ENCODE measurements at regions not wholly inside any gene's neighbourhood (a gene's known extent, or its start where the extent isn't known, plus 50 kb on each side); places are given as distances from the start of the nearest gene placed in this dataset.

DNA sequence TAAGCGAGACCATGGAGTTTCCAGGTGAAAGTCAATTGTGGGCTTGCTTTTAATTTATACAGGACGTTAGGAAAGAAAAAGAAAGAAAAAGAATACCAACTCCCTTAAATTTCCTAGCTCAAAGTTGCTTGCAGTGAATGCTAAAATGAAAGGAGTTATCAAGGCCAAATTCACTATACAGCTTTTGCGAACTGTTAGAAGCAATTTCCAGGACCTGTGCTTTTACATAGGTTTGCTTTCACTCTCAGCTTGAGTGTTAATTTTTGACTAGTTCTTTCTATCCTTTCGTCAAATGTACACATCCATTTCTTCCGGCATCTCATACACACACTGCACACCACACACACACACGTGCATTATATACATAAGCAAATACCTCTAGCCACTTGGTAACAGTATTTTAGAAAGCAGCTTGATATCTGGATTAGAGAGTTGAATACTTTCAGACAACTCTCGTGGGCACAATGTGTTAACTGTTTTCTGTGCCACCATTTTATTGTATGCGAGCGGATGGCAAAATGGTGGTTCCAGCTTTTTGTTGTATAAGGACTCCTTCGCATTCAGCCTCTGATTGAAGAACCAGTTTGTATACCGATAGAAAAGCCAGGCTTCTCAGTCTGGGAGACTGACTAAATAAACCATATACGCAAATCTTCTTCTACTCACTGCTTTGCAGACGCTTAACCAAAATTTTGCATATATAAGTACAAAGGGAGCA is 381.8 kb downstream of the MTX2 start:
- 70% methylated on average over 13 of the region's 13 CpGs for WGBS
- Histone ChIP-seq H3K36me3 (ENCODE audit: control insufficient read depth in 4 of 4, insufficient read depth in 3 of 4, low read depth in 1 of 4, low read length in 3 of 4) (no peaks in the 10 kb centered on the region), H3K27ac (ENCODE audit: low read depth in 1 of 2, low read length in 2 of 2) (no peak overlapping the region)

More for the DNA sequence above, 381.8 kb downstream of the MTX2 start:
- DNase-seq (ENCODE audit: low spot score), result no peak
- Histone ChIP-seq H3K27me3 (ENCODE audit: control insufficient read depth in 4 of 4, insufficient read depth in 4 of 4, low read length in 3 of 4) (peaks cover 2 to 33% (median 12%) of the 10 kb centered on the region in 4 donors), H3K9ac (ENCODE audit: low read depth in 1 of 2, low read length in 2 of 2) (no peak overlapping the region), H3K4me1 (ENCODE audit: control insufficient read depth in 4 of 4, insufficient read depth in 4 of 4, low read length in 3 of 4) (no peaks in the 10 kb centered on the region), H3K9me3 (ENCODE audit: control insufficient read depth in 4 of 4, low read length in 3 of 4) (no peaks in the 10 kb centered on the region), H3K4me3 (ENCODE audit: low read depth in 1 of 3, low read length in 3 of 3) (no peak overlapping the region)
- TF ChIP-seq SP1 (IDR thresholded peaks at IDR 0.05) (no peak), EGR1 (IDR thresholded peaks at IDR 0.05; ENCODE audit: low read depth in 2 of 2) (no peak), YY1 (IDR thresholded peaks at IDR 0.05) (no peak), RAD21 (IDR thresholded peaks at IDR 0.05) (no peak), TAF1 (conservative IDR thresholded peaks at IDR 0.05) (no peak), GABPA (IDR thresholded peaks at IDR 0.05 in 1 of 2, conservative IDR thresholded peaks at IDR 0.05 in 1 of 2) (no peak), FOXA1 (IDR thresholded peaks at IDR 0.05) (no peak), JUND (IDR thresholded peaks at IDR 0.05) (no peak), HNF4A (conservative IDR thresholded peaks at IDR 0.05) (no peak), NR2F2 (IDR thresholded peaks at IDR 0.05) (no peak), RXRA (IDR thresholded peaks at IDR 0.05) (no peak)
- TF ChIP-seq, protein P1, sequence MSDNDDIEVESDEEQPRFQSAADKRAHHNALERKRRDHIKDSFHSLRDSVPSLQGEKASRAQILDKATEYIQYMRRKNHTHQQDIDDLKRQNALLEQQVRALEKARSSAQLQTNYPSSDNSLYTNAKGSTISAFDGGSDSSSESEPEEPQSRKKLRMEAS (IDR thresholded peaks at IDR 0.05), result no peak
- TF ChIP-seq, protein P2, sequence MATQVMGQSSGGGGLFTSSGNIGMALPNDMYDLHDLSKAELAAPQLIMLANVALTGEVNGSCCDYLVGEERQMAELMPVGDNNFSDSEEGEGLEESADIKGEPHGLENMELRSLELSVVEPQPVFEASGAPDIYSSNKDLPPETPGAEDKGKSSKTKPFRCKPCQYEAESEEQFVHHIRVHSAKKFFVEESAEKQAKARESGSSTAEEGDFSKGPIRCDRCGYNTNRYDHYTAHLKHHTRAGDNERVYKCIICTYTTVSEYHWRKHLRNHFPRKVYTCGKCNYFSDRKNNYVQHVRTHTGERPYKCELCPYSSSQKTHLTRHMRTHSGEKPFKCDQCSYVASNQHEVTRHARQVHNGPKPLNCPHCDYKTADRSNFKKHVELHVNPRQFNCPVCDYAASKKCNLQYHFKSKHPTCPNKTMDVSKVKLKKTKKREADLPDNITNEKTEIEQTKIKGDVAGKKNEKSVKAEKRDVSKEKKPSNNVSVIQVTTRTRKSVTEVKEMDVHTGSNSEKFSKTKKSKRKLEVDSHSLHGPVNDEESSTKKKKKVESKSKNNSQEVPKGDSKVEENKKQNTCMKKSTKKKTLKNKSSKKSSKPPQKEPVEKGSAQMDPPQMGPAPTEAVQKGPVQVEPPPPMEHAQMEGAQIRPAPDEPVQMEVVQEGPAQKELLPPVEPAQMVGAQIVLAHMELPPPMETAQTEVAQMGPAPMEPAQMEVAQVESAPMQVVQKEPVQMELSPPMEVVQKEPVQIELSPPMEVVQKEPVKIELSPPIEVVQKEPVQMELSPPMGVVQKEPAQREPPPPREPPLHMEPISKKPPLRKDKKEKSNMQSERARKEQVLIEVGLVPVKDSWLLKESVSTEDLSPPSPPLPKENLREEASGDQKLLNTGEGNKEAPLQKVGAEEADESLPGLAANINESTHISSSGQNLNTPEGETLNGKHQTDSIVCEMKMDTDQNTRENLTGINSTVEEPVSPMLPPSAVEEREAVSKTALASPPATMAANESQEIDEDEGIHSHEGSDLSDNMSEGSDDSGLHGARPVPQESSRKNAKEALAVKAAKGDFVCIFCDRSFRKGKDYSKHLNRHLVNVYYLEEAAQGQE (IDR thresholded peaks at IDR 0.05), result no peak
- TF ChIP-seq, protein P3, sequence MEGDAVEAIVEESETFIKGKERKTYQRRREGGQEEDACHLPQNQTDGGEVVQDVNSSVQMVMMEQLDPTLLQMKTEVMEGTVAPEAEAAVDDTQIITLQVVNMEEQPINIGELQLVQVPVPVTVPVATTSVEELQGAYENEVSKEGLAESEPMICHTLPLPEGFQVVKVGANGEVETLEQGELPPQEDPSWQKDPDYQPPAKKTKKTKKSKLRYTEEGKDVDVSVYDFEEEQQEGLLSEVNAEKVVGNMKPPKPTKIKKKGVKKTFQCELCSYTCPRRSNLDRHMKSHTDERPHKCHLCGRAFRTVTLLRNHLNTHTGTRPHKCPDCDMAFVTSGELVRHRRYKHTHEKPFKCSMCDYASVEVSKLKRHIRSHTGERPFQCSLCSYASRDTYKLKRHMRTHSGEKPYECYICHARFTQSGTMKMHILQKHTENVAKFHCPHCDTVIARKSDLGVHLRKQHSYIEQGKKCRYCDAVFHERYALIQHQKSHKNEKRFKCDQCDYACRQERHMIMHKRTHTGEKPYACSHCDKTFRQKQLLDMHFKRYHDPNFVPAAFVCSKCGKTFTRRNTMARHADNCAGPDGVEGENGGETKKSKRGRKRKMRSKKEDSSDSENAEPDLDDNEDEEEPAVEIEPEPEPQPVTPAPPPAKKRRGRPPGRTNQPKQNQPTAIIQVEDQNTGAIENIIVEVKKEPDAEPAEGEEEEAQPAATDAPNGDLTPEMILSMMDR (IDR thresholded peaks at IDR 0.05; ENCODE audit: low read depth, low read length, missing input control), result no peak
- TF ChIP-seq, protein P4, sequence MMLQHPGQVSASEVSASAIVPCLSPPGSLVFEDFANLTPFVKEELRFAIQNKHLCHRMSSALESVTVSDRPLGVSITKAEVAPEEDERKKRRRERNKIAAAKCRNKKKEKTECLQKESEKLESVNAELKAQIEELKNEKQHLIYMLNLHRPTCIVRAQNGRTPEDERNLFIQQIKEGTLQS (IDR thresholded peaks at IDR 0.05), result no peak
- TF ChIP-seq, protein P5, sequence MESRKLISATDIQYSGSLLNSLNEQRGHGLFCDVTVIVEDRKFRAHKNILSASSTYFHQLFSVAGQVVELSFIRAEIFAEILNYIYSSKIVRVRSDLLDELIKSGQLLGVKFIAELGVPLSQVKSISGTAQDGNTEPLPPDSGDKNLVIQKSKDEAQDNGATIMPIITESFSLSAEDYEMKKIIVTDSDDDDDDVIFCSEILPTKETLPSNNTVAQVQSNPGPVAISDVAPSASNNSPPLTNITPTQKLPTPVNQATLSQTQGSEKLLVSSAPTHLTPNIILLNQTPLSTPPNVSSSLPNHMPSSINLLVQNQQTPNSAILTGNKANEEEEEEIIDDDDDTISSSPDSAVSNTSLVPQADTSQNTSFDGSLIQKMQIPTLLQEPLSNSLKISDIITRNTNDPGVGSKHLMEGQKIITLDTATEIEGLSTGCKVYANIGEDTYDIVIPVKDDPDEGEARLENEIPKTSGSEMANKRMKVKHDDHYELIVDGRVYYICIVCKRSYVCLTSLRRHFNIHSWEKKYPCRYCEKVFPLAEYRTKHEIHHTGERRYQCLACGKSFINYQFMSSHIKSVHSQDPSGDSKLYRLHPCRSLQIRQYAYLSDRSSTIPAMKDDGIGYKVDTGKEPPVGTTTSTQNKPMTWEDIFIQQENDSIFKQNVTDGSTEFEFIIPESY (IDR thresholded peaks at IDR 0.05), result no peak
